CD4-positive, alpha-beta T cell treated with Interferon alpha-2 for 1 hour (primary cell): ENCODE measurements at regions not wholly inside any gene's neighbourhood (a gene's known extent, or its start where the extent isn't known, plus 50 kb on each side); places are given as distances from the start of the nearest gene placed in this dataset.

Experiments used
- DNase-seq, 2 donors: peaks; one replicate each; pipeline ENCODE4 v3.0.0-alpha.2; 2020 to 2022

- no peak for DNase-seq
Observed at GRCh38 chr10:84801156-84801555, 472.8 kb downstream of the CCSER2 start.

GRCh38 chr10:84801916-84802315, 473.5 kb downstream of the CCSER2 start:
- no peak for DNase-seq

GRCh38 chr10:84805149-84805548, 476.8 kb downstream of the CCSER2 start:
- no peak for DNase-seq

- DNase-seq: no peak
Observed at GRCh38 chr10:84811113-84811512, 482.7 kb downstream of the CCSER2 start.

GRCh38 chr10:84818961-84819360, 490.6 kb downstream of the CCSER2 start:
- DNase-seq: no peak

GRCh38 chr10:84820120-84820519, 491.7 kb downstream of the CCSER2 start:
- DNase-seq: no peak

- no peak for DNase-seq
Observed at GRCh38 chr10:84820596-84820995, 492.2 kb downstream of the CCSER2 start.

- DNase-seq: no peak
Observed at GRCh38 chr10:84822931-84823630, 494.7 kb downstream of the CCSER2 start.

GRCh38 chr10:84824525-84824924, 496.1 kb downstream of the CCSER2 start:
- no peak for DNase-seq

GRCh38 chr10:84825330-84825729, 496.9 kb downstream of the CCSER2 start:
- no peak for DNase-seq

- no peak for DNase-seq
Observed at GRCh38 chr10:84826704-84827103, 498.3 kb downstream of the CCSER2 start.

- no peak for DNase-seq
Observed at GRCh38 chr10:84829131-84829530, 500.7 kb downstream of the CCSER2 start.

- DNase-seq: no peak
Observed at GRCh38 chr10:84837041-84837812, 508.8 kb downstream of the CCSER2 start.

GRCh38 chr10:84837877-84838276, 509.5 kb downstream of the CCSER2 start:
- no peak for DNase-seq

- no peak for DNase-seq
Observed at GRCh38 chr10:84838851-84839250, 510.5 kb downstream of the CCSER2 start.

- DNase-seq: no peak
Observed at GRCh38 chr10:84842593-84842992, 514.2 kb downstream of the CCSER2 start.

GRCh38 chr10:84844461-84844860, 516.1 kb downstream of the CCSER2 start:
- DNase-seq: no peak

- no peak for DNase-seq
Observed at GRCh38 chr10:84845628-84846261, 517.4 kb downstream of the CCSER2 start.

- no peak for DNase-seq
Observed at GRCh38 chr10:84846658-84847316, 518.4 kb downstream of the CCSER2 start.

- DNase-seq: no peak
Observed at GRCh38 chr10:84848967-84849366, 520.6 kb downstream of the CCSER2 start.

GRCh38 chr10:84850826-84851225, 522.4 kb downstream of the CCSER2 start:
- no peak for DNase-seq

GRCh38 chr10:84854439-84854838, 526.0 kb downstream of the CCSER2 start:
- no peak for DNase-seq

- DNase-seq: no peak
Observed at GRCh38 chr10:84860855-84861254, 532.5 kb downstream of the CCSER2 start.
